Activated effector memory CD4-positive, alpha-beta T cell treated with anti-CD3 and anti-CD28 coated beads, Interleukin-2, amount 50 U/mL, for 16 hours (primary cell): ENCODE measurements at regions not wholly inside any gene's neighbourhood (a gene's known extent, or its start where the extent isn't known, plus 50 kb on each side); places are given as distances from the start of the nearest gene placed in this dataset.

Experiments used
- DNase-seq: peaks from one replicate; pipeline ENCODE4 v3.0.0-alpha.2; 2020

DNA sequence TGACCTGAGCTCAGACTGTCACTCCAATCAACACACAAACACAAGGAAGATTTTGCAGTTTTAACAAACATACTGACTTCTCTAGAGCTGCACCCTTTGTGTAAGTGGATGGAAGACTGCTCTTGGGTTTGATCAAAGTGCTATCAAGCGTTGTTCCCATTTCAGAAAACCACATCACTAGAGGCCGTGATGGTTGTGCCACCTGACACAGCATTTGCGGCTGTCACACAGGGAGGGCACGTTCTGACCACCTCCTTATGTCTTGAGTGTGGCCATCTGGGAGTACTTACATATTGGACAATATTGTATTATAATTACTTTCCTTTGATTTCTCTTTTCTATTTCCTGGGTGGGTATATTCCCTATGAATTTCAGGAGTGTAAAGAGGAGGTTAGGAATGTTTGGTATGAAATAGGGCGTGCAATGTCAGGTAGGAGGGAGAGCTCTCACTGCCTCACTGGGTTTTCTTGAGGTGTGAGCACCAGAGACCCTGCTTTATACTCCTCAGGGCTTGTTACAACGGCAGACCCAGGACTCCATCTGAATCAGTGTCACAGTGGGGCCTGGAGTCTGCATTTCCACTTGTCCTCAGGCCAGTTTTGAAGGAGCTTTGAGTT lies 74.3 kb downstream of the SYNE3 start:
- no peak for DNase-seq

DNA sequence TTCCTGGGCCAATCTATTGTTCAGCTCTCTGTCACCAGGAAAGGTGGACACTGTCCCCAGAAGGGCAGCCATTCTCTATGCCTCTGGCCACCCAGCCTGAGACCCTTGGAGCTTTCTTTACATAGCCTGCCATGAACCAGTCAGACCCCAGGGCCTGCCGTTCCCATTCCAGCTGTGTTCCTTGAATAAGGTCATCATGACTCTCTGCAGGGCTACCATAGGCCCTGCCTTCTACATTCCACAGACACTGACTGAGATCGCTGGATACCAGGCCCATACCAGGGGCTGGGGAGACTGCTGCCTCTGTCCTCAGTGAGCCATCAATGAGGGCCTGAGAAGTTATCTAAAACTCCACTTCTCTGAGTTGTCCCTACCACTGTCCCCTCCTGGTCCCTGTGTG lies 75.5 kb downstream of the SYNE3 start:
- no peak for DNase-seq

DNA sequence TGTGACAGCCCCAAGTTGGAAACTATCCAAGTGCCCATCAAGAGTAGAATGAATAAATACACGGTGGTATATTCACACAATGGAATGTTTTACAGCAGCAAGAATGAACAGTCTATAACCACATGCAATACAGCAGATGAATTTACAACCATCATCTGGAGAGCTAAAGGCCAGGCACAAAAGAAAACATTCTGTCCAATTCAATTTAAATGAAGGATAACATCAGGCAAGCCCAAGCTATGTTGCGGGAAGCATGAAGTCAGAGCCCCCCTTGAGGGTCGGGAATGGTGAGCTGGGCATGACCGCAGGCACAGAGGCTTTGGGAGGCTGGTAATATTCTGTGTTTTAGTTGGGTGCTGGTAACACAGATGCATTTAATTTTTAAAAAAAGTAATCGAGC lies 76.0 kb downstream of the SYNE3 start:
- DNase-seq, result no peak

DNA sequence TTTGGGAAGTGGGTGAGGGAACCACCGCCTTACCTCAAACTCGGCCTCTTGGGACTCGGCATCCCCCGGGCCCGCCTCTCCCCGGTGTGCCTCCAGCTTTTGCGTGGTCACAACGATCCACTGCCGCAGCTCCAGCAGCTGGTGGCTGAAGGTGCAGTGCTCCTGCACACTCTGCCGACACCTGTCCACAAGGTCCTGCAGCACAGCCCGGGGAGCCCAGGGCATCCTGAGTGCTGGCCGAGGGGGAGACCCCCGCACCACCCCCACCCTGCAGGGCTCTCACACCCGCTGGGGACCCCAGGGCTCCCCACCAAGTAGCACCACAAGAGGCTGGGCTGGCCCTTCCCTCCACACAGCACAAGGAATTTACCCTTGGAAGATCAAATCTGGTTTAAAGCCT lies 76.6 kb downstream of the SYNE3 start:
- DNase-seq, result no peak

DNA sequence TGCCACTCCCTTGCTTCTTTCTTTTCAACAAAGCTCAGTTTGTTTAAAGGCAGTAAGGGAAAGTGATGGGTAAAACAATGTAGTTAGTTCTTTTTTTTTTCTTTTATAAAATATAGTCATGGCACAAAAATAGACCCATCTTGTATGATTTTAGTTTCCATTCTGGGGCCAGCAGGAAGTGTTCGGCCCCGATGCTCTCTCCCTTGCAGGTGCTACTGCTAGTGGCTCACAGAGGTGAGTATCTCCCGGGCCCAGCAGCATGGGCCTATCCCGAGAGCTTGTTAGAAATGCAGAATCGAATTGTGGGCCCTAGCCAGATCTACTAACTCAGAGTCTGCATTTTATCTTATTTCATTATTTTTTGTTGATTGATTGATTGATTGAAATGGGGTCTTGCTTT lies 78.7 kb downstream of the SYNE3 start:
- DNase-seq, result no peak

DNA sequence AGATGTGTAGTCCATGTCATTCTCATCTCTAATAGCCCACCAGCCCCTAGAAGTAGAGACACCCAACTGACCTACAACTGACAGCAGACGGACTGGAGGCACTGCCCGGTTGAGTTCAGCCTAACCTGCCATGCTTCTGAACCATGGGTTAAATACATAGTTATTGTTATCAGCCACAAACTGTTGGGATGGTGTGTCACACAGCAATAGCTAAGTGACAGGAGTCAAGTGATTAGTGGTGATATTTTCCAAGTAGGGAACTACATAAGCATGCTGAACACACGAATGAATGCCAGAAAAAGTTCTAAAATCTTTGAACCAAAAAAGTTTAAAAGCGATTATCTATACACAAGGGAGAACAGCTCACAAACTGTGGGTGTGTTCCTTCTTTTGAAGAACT lies 80.1 kb downstream of the SYNE3 start:
- no peak for DNase-seq

DNA sequence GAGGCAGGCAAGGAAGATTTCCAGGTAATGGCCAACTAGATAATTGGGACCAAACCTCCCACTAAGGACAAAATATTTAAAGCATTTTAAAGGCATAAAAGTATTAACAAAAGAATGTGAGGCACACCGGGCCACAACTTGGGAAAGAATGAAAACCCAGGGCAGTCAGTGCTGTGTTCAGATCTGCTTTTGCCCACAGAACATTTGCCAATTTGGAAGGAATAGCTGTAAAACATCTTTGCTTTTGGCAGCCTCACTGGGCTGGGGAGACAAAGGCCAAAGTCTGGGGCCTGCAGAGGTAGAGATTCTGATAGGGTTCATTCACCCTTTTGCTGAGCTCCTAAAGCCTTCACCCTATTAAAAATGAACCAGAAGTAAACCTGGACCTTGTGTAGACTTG lies 82.3 kb downstream of the SYNE3 start:
- DNase-seq, result no peak

DNA sequence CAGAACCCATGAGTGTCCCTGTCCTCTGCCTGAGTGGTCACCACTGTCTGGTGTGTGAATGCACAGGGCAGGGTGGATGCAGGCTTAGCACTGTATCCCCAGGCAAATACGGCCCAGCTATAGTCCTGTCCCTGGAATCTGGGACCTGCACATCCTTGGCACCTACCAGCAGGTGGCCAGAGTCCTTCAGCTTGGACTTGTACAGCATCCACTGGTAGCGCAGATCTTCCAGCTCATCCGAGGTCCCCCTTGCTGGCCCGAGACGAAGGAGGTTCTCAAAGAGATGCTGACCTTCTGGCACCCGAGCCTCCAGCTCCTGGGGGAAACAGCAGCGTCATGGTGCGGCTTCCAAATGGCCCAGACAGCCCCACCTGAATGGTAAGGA lies 83.4 kb downstream of the SYNE3 start:
- DNase-seq, result no peak

DNA sequence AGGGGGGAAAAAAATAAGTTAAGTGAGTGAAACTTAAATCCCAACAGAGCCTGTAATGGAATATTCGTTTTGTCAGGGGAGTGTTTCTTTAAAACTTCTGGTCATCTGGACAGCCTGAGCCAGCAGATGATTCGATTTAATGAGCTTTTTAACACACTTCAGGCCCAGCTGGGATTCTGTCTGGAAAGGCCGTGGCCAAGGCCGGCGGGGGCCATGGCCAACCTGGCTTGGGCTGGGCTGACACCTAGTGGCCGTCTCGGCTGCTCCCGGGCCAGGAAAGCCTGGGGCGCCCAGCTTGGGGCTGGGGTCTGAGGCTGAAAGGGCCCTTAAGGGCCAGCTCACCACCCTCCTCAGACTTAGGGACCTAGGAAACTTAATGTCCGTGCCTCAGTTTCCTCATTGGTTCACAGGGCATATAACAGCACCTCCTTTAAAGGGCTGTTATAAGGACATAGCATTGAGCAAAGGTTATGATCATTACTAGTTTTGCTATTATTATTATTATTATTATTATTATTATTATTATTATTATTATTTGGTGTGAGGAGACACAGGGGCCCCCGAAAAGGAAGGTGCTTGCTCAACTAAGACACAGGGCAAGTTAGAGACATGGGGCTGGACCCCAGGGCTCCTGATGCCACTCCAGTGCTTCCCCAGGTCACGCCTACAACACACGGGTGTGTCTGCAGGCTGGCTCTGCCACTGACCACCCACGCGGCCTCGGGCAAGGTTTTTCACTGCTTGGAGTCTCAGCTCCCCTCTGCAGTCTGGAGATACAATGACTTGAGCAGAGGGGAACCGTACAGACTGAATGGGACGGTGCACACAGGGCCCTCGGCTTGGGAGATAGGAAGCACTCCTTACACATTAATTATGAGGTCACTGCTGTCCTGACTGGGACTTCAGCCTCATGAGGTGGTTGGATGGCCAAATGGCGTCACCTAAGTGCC lies 84.0 kb downstream of the SYNE3 start:
- no peak for DNase-seq

DNA sequence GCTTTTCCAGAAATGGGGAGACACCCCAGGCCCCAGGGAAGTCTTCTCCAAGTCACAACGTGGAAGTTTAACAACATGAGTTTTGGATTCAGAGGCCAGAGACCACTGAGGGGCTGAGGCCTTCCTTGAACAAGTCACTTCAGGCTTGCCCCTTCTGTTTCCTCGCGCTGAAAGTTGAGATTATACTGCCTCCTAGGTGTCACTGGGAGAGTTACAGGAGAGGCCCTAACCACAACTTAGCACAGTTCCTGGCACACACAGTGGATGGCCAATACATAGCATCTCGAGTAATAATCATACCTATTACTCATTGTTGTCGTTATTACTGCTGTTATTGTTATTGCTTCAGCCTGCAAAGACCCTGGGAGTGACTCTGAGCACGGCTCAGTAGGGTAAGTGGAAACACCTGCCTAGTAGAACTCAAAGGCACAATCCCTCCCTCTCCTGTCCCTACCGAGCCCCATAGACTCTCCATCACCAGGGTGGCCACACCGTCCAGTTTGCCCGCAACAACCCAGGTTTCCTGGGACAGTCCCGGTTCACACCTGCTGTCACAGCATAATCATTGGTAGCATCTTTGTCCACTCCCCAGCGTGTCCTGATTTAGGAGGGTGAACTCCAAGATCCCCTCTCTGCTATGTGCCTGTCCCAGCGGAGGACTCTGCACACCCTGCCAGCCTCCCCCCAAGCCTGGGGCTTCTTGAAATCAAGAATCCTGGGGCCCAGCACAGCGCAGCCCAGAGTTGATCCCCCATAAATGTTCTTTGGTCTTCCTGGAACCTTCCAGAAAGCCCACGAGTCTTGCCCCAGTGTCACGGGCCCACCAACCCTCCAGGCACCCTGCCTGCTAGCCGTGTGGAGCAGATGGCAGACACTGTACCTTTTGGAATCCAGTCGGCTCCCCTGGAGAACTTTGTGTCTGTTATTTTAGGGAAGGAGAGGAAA lies 85.0 kb downstream of the SYNE3 start:
- DNase-seq, result no peak

DNA sequence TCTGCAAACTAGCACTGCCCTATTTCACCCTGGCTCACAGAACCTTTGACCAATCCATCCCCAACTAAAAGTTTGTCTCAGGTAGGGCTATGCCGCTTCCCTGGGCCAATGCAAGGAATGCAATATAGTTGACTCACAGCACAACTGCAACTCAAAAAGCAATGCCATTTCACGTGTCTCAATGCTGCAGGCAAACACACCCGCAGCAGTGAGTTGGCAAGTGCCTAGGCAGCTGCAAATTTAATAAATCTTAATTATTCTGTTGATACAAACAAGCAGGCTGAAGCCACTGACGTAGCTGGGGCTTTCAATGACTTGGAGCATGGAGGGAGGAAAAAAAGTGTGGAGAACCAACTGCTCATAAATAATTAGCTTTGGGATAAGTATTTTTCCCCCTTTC lies 87.9 kb downstream of the SYNE3 start:
- DNase-seq, result no peak

DNA sequence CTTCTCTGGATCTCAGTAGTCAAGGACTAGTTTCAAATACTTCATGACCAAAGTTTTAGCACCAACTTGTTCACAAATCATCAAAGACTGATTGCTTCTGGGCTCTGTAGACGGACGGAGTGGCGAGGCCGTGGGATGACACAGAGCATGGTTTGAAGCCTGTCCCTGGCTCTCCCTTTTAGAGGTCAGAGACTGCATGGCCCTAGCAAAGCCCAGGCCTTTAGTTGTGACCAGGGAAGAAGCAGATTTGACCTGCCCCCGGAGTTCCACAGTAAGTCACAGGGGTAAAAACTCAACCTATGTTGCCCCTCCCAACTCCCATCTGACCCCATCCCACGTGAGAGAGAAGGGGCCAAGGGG lies 90.4 kb downstream of the SYNE3 start:
- no peak for DNase-seq

DNA sequence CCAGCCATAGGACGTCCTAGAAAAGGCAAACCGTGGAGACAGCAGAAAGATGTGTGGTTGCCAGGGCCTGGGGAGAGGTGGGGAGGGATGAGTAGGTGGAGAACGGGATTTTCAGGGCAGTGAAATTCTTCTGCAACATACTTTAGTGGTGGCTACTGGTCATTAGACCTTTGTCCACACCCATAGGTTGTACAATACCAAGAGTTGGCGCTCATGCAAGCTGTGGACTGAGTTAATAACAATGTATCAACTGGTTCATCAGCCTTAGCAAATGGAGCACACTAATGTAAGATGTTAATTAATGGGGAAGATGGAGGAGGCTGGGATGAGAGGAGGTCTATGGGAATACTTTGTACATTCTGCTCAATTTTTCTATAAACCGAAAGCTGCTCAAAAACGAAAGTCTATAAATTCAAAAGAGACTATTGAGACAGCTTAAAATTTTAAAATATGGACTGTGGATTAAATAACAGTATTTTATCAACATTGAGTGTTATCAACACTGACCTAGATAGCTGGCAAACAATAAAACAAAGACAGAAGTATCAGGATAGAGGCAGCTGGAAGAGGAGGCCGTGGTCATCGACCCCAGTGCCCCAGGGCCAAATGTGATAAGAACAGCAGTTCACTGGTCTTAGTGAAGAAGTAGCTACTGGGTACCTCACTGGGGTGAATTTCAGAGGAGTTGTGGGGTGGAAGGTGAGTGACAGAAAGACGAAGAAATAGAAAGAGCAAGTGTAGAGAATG lies 90.9 kb downstream of the SYNE3 start:
- no peak for DNase-seq

DNA sequence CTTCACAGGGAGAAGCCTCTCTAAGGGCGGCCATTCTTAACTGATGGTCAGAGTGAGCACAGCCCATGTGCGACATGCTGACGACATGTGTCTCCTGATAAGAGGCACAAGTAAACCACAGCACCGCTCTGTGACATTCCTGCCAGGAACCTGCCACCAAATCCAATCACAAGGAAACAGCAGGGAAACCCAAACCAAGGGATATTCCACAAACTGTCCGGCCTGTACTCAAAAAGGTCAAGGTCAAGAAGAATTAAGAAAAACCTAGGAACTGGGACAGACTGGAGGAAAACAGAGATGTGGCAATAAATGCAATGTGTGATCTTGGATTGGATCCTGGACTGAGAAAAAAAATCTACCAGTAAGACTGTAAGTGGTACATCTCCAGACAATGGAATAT lies 91.9 kb downstream of the SYNE3 start:
- DNase-seq, result no peak

DNA sequence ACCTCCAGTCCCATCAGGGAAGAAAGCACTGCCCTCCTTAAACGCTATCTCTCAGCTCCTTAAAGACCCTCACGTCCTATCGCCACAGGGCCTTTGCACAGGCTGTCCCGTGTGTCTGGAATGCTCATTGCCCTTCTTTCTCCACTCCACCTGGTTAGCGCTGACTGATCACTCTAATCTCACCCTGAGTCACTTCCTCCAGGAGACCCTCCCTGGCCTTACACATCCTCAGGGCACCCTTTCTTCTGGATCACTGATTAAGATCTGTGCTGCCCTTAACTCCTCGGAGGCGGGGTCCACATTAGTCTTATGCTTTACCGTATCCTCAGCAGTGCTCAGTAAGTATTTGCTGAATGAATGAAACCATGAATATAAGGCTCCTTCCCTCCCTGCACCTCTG lies 94.7 kb downstream of the SYNE3 start:
- DNase-seq, result no peak

DNA sequence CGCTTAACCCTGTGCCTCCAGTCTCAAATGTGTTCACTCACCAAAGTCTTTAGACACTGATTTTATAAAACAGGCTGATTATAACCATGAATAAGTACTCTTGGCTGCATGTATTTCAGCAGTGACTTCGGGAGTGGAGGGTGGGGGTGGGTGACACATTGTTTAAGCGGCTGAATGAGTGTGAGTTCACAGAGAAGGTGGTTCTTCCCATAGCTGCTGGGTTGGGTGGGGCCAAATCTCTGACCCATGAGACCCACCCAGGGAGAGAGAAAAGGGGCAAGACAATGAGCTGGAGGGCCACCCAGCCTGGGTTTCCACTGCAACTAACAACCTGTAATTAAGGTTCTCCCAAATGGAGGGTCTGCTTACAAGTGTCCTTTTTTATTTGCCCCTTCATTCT lies 96.4 kb downstream of the SYNE3 start:
- DNase-seq, result no peak

DNA sequence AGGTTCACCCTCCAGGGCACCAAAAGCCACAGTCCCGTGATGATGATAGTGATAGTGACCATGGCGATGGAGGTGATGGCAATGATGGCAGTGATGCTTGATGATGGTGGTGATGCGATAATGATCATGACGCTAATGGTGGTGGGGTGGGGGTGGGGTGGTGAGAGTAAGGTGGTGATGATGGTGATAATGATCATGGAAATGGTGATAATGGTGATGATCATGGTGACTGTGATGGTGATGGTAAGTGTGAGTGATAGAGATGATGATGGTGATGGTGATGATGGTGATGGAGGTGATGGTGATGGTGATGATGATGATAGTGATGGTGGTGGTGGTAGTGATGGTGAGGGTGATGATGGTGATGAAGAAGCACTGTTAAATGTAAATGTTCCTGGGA lies 96.9 kb downstream of the SYNE3 start:
- no peak for DNase-seq

DNA sequence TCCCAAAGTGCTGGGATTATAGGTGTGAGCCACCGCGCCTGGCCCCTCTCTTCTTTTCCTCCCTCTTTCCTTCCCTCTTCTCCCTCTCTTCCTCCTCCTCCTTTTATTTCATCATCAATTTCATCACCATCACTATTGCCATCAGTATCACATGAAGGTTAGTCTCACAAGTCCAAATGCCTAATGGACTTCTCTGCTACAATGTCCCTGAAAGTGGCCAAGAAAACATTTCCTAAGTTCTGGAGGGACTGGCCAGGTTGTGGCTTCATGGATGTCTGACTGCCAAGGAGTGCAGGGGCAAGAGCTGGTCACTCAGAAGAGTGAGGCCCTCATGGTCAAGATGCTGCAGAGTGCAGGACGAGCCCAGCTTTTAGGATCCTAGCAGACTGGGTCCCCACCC lies 97.6 kb downstream of the SYNE3 start:
- no peak for DNase-seq

DNA sequence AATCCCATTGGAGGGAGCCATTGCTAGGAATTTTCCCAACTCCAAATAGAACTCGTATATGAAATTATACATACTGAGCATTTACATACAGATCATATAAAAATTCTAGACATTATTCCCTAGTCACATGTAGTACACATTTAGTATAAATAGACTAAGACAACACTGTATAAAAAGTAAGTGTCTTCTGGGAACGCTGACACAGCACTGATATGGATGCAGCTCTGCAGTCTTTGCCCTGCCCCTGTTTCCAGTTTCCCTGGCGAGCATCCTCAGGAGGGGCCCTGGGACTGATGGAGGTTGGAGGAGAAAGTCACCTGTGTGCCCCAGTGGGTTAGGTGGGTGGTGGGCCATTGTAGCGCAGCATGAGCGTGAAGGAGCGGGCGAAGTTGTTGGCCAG lies 97.8 kb upstream of the CLMN start:
- DNase-seq, result no peak

DNA sequence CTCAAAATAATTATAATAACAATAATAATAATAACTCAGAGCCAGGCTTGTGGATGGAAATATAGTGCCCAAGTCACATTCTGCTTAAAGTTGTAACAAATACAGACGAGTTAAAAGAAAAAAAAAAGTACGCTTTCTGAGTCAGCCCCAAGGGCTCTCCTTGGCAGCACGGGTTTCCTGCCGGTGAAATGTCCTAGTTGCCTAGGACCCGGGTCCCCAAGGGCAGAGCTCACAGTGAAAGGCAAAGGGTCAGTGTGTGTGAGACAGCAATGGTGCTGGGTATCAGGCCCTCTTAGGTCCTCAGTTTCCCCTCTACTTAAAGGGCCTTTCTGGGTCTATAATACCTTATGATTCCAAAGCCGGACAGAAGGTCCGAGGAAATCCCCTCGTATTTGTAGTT lies 96.3 kb upstream of the CLMN start:
- no peak for DNase-seq

DNA sequence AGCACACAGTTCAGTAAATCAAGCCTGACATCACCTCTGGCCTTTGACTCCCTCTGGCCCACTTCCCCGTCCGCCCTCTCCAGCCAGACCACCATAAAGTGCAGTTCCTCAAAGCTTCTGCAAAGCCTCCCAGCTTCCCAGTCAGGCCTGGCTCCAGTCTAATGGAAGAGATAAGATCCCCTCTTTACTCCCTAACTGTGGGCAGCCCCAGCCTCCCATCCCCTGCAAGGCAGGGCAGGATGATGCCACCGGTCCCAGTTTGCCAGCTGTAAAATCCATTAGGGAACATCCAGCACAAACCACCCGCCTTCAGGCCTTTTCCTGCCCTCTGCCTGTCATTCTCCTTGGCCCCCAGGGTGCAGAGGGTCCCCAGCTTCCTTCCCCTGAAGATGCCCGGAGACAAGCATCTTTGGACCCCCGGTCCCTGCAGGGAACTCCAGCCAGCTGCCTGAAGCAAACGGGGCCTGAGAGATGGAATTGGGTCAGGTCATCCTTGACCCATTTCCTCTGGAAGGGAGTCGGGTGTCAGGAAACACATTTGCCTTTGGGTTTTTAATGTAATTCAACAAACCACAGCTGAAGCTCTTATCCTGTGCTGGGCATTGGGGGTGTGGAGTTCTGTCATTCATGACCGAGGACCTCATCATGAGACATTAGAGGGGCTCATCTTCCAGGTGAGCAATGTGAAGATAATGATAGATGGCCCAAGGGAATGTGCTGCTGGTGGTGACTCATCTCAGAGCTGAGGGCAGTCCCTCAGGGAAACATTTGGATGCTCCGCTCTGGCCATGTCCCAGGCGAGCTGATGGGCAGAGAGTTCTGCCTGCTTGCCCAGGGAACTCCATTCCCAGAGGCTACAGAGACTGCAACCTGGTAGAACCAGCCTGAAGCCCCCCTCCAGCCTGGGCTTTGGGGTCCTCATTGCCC lies 93.8 kb upstream of the CLMN start:
- DNase-seq, result no peak

DNA sequence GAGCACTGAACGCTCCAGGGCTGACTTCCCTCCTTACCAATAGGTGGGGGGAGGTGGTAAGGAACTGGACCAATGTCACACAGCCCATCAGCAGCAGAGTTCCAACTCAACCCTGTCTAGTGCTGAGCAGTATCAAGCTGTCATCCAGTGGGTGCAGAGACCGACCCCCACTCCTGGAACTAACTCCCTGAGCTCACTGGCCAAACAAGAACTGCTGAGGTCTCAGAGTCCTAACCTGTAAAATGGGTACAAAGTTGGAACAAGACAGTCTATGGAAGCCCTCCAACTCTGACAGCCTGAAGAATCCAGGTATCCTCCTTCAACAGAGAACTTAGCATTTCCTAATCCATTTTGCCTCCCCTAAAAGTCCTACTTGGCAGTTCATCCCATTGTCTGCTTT lies 91.1 kb upstream of the CLMN start:
- no peak for DNase-seq
